Head of caudate nucleus (tissue), 42 donors: ENCODE measurements at regions not wholly inside any gene's neighbourhood (a gene's known extent, or its start where the extent isn't known, plus 50 kb on each side); places are given as distances from the start of the nearest gene placed in this dataset.
"Not testable (repeated sequence)": the region's sequence is repeated elsewhere in the genome, so short reads cannot be mapped to it uniquely, and the experiment has no call there.

Experiments used
- DNase-seq, 42 donors: peaks; one replicate each; pipeline versions ENCODE4 v3.0.0 to v3.0.0-alpha.2; 2020 to 2021; ENCODE audit warnings: mixed read lengths in 7 of 42
- intact Hi-C: fragments of 100-400 bp; cut with DNase I; formaldehyde crosslinking; loops from one replicate; pipeline ENCODE4 v1.15.0; 2022

GRCh38 chr6:15770347-15771143 is 107.7 kb upstream of the DTNBP1 start:
- no peak for DNase-seq
- intact Hi-C loops, result no loop called here

GRCh38 chr6:15769511-15770018 is 106.7 kb upstream of the DTNBP1 start:
- intact Hi-C loops, result no loop called here
- no peak for DNase-seq

- intact Hi-C loops, result no loop called here
- DNase-seq, result no peak
These were observed 106.2 kb upstream of the DTNBP1 start for GRCh38 chr6:15768999-15769398.

- intact Hi-C loops, result no loop called here
- DNase-seq, result no peak
These were observed 101.0 kb upstream of the DTNBP1 start for GRCh38 chr6:15763837-15764236.

GRCh38 chr6:15763364-15763763 is 100.5 kb upstream of the DTNBP1 start:
- no peak for DNase-seq
- intact Hi-C loops, result no loop called here

- no peak for DNase-seq
- intact Hi-C loops, result no loop called here
These were observed 98.2 kb upstream of the DTNBP1 start for GRCh38 chr6:15761045-15761502.

GRCh38 chr6:15758631-15759215 is 95.9 kb upstream of the DTNBP1 start:
- intact Hi-C loops, result no loop called here
- DNase-seq, result no peak

GRCh38 chr6:15755526-15755925 is 92.7 kb upstream of the DTNBP1 start:
- no peak for DNase-seq
- intact Hi-C loops, result no loop called here

GRCh38 chr6:15754706-15755079 is 91.9 kb upstream of the DTNBP1 start:
- intact Hi-C loops, result no loop called here
- no peak for DNase-seq

- intact Hi-C loops, result no loop called here
- no peak for DNase-seq
These were observed 91.3 kb upstream of the DTNBP1 start for GRCh38 chr6:15754035-15754705.

GRCh38 chr6:15752820-15753219 is 90.0 kb upstream of the DTNBP1 start:
- intact Hi-C loops, result no loop called here
- DNase-seq, result no peak

GRCh38 chr6:15751721-15752350 is 89.0 kb upstream of the DTNBP1 start:
- intact Hi-C loops, result no loop called here
- DNase-seq, result no peak

GRCh38 chr6:15748341-15748740 is 85.5 kb upstream of the DTNBP1 start:
- intact Hi-C loops, result no loop called here
- no peak for DNase-seq

GRCh38 chr6:15747354-15747883 is 84.6 kb upstream of the DTNBP1 start:
- no peak for DNase-seq
- intact Hi-C loops, result no loop called here

- intact Hi-C loops, result no loop called here
- no peak for DNase-seq
These were observed 83.0 kb upstream of the DTNBP1 start for GRCh38 chr6:15745781-15746180.

- intact Hi-C loops, result no loop called here
- DNase-seq, result no peak
These were observed 82.1 kb upstream of the DTNBP1 start for GRCh38 chr6:15744818-15745402.

GRCh38 chr6:15742013-15742412 is 79.2 kb upstream of the DTNBP1 start:
- DNase-seq, intact Hi-C loops: not testable (repeated sequence)

- no peak for DNase-seq
- intact Hi-C loops, result no loop called here
These were observed 78.6 kb upstream of the DTNBP1 start for GRCh38 chr6:15741405-15741804.

- DNase-seq, result no peak
- intact Hi-C loops, result no loop called here
These were observed 77.0 kb upstream of the DTNBP1 start for GRCh38 chr6:15739867-15740266.
